ENCODE measurements at regions not wholly inside any gene's neighbourhood (a gene's known extent, or its start where the extent isn't known, plus 50 kb on each side); places are given as distances from the start of the nearest gene placed in this dataset.
"Not testable (repeated sequence)": the region's sequence is repeated elsewhere in the genome, so short reads cannot be mapped to it uniquely, and the experiment has no call there.

DNA sequence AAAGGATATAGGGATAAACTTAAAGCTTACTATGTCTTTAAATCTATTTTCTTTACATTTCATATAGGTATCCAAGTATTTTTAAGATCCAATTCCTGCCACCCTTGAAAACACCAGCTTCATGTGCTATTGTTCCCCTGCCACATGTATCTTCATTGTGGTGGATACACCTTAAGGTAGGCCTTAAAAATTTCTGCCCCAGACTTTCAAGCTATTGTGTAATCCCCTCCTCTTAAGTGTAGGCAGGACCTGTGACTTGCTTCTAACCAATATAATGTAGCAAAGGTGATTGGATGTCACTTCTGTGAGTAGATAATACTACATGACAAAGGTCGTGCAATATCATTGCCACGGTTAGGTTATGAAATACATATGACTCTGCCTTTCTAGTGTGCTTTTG is 119.5 kb downstream of the RAD51AP2 start:
- Mint-ChIP-seq H3K27me3 (no peaks in the 10 kb centered on the region), H3K4me1 (no peaks in the 10 kb centered on the region), H3K27ac (no peak overlapping the region), H3K4me3 (no peak overlapping the region), H3K36me3 (peaks cover 0 to 3% of the 10 kb centered on the region in 2 donors), H3K9me3 (peaks cover 5 to 6% of the 10 kb centered on the region in 2 donors)
- ATAC-seq (replicated peaks) (no peak), DNase-seq (no peak)

GRCh38 chr2:17388798-17389197 is 129.4 kb downstream of the RAD51AP2 start:
- H3K4me3 Mint-ChIP-seq: no peak overlapping the region
- DNase-seq (no peak), ATAC-seq (replicated peaks) (no peak)
- H3K27ac Mint-ChIP-seq: no peak overlapping the region
- H3K36me3 Mint-ChIP-seq: no peaks in the 10 kb centered on the region
- peaks cover 5 to 8% of the 10 kb centered on the region in 2 donors for H3K9me3 Mint-ChIP-seq
- H3K4me1 Mint-ChIP-seq: no peaks in the 10 kb centered on the region
- H3K27me3 Mint-ChIP-seq: no peaks in the 10 kb centered on the region

GRCh38 chr2:17387591-17387990 is 130.6 kb downstream of the RAD51AP2 start:
- ATAC-seq (replicated peaks): no peak
- DNase-seq: no peak
- Mint-ChIP-seq H3K27ac (no peak overlapping the region), H3K36me3 (no peaks in the 10 kb centered on the region), H3K4me1 (no peaks in the 10 kb centered on the region), H3K4me3 (no peak overlapping the region), H3K9me3 (peaks cover 3 to 4% of the 10 kb centered on the region in 2 donors), H3K27me3 (no peaks in the 10 kb centered on the region)

- Mint-ChIP-seq H3K27ac (no peak overlapping the region), H3K36me3 (no peaks in the 10 kb centered on the region), H3K4me3 (no peak overlapping the region), H3K27me3 (no peaks in the 10 kb centered on the region), H3K4me1 (no peaks in the 10 kb centered on the region), H3K9me3 (peaks cover 1 to 4% of the 10 kb centered on the region in 2 donors)
- no peak for ATAC-seq (replicated peaks)
- no peak for DNase-seq
These were observed 131.5 kb downstream of the RAD51AP2 start for GRCh38 chr2:17386771-17387170.

- no peak overlapping the region for H3K4me3 Mint-ChIP-seq
- H3K27me3 Mint-ChIP-seq: peaks cover 0 to 6% of the 10 kb centered on the region in 2 donors
- ATAC-seq (replicated peaks) (no peak), DNase-seq (no peak)
- no peaks in the 10 kb centered on the region for H3K4me1 Mint-ChIP-seq
- H3K36me3 Mint-ChIP-seq: no peaks in the 10 kb centered on the region
- peaks cover 3 to 4% of the 10 kb centered on the region in 2 donors for H3K9me3 Mint-ChIP-seq
- H3K27ac Mint-ChIP-seq: no peak overlapping the region
These were observed 138.2 kb downstream of the RAD51AP2 start for GRCh38 chr2:17380003-17380402.

DNA sequence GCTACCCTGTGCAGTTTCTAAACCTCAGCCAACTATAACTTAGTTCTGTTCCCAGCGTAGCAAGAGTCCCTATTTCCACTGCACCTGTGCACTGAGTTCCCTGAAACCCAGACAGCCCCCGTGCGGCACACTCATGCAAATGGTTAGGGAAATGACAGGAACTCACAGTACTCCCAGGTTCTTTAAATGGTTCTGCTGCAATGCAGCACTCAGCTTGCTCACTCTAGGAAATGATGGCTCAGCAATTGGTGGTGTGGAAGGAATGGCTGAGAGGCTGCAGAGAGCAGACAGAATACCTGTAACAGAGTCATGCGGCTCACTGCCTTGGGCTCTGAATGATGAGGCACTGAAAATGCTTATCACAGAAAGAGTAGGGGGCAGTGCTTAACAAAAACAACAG is 143.0 kb downstream of the RAD51AP2 start:
- peaks cover 3 to 7% of the 10 kb centered on the region in 2 donors for H3K9me3 Mint-ChIP-seq
- no peaks in the 10 kb centered on the region for H3K4me1 Mint-ChIP-seq
- peaks cover 3 to 5% of the 10 kb centered on the region in 2 donors for H3K27me3 Mint-ChIP-seq
- no peak overlapping the region for H3K4me3 Mint-ChIP-seq
- no peaks in the 10 kb centered on the region for H3K36me3 Mint-ChIP-seq
- no peak overlapping the region for H3K27ac Mint-ChIP-seq
- no peak for ATAC-seq (replicated peaks)
- DNase-seq: no peak

DNA sequence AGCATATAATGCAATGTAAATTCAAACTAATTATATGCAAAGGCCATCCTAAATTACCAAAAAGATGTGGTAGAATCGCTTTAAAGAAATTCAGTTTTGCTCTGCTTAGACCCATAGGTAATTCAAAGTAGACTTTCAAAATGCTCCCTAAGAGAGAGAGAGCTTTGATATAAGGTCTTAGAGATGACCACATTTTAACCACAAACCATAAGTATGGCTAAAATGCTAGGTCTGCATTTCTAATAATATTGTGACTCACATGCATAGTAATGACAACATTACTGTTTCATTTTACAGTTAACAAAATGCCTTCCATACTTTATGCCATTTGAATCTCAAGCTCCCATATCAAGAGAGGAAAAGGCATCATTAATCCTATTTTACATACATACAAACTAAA is 144.5 kb downstream of the RAD51AP2 start:
- Mint-ChIP-seq H3K4me3 (no peak overlapping the region), H3K27me3 (peaks cover 0 to 3% of the 10 kb centered on the region in 2 donors), H3K4me1 (no peaks in the 10 kb centered on the region), H3K9me3 (peaks cover 0 to 7% of the 10 kb centered on the region in 2 donors), H3K36me3 (no peaks in the 10 kb centered on the region), H3K27ac (no peak overlapping the region)
- no peak for ATAC-seq (replicated peaks)
- DNase-seq: no peak

DNA sequence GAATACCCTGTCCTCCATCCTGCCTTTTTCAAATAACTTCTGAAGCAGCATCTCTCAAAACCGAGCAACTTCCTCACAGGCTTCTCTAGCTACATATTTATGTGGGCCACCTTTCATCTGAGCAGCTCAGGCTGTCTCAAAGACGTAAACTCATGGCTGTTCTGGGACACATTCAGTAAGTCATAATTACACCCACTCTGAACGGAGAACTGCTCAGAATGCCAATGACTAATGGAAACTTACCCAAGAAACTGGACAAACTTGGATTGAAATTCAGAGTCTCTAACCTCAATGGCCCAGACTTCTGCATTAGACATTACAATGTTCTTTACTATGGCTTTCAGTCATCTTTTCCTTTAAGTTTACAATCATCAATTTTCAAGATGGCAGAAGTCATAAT is 145.2 kb downstream of the RAD51AP2 start:
- H3K27me3 Mint-ChIP-seq: peaks cover 0 to 3% of the 10 kb centered on the region in 2 donors
- no peaks in the 10 kb centered on the region for H3K4me1 Mint-ChIP-seq
- H3K36me3 Mint-ChIP-seq: no peaks in the 10 kb centered on the region
- no peak overlapping the region for H3K4me3 Mint-ChIP-seq
- H3K27ac Mint-ChIP-seq: no peak overlapping the region
- H3K9me3 Mint-ChIP-seq: peaks cover 0 to 7% of the 10 kb centered on the region in 2 donors
- DNase-seq: no peak
- no peak for ATAC-seq (replicated peaks)

- Mint-ChIP-seq H3K36me3 (no peaks in the 10 kb centered on the region), H3K27ac (no peak overlapping the region), H3K27me3 (no peaks in the 10 kb centered on the region), H3K9me3 (peaks cover 6 to 13% of the 10 kb centered on the region in 2 donors), H3K4me1 (no peaks in the 10 kb centered on the region), H3K4me3 (no peak overlapping the region)
- ATAC-seq (replicated peaks): no peak
- DNase-seq: no peak
These were observed 154.4 kb downstream of the RAD51AP2 start for GRCh38 chr2:17363846-17364245.

GRCh38 chr2:17362956-17363355 is 155.3 kb downstream of the RAD51AP2 start:
- H3K4me3 Mint-ChIP-seq: no peak overlapping the region
- peaks cover 6 to 13% of the 10 kb centered on the region in 2 donors for H3K9me3 Mint-ChIP-seq
- DNase-seq: no peak
- no peak overlapping the region for H3K27ac Mint-ChIP-seq
- ATAC-seq (replicated peaks): no peak
- no peaks in the 10 kb centered on the region for H3K4me1 Mint-ChIP-seq
- no peaks in the 10 kb centered on the region for H3K27me3 Mint-ChIP-seq
- H3K36me3 Mint-ChIP-seq: no peaks in the 10 kb centered on the region

GRCh38 chr2:17355608-17356329 is 162.5 kb downstream of the RAD51AP2 start:
- H3K27ac Mint-ChIP-seq: no peak overlapping the region

DNA sequence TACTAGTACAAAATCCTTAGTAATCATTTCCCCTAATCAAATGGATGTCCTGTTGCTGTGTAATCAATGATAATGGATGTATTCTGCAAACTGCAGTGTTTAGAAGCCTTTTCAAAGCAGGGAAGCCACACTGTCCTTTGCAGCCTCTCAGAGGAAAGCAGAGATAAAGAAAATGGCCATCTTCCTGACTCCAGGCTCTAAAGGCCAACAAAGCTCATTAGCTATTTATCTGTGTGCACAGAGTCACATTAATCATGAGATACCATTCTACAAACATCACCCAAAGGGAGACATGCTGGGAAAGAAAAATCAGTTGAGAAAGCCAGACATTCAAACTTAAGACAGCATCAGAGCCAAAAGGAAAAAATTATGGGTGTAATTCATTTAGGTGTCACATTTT is 165.0 kb downstream of the RAD51AP2 start:
- Mint-ChIP-seq H3K4me1 (no peaks in the 10 kb centered on the region), H3K27me3 (peaks cover 0 to 3% of the 10 kb centered on the region in 2 donors), H3K27ac (no peak overlapping the region), H3K9me3 (peaks cover 4 to 5% of the 10 kb centered on the region in 2 donors), H3K36me3 (no peaks in the 10 kb centered on the region), H3K4me3 (no peak overlapping the region)
- ATAC-seq (replicated peaks): no peak
- DNase-seq: no peak

More at GRCh38 chr2:17355608-17356329, 162.5 kb downstream of the RAD51AP2 start:
- Mint-ChIP-seq H3K27me3 (no peaks in the 10 kb centered on the region), H3K36me3 (no peaks in the 10 kb centered on the region), H3K9me3 (peaks cover 4 to 6% of the 10 kb centered on the region in 2 donors), H3K4me1 (no peaks in the 10 kb centered on the region), H3K4me3 (no peak overlapping the region)
- no peak for ATAC-seq (replicated peaks)
- no peak for DNase-seq

DNA sequence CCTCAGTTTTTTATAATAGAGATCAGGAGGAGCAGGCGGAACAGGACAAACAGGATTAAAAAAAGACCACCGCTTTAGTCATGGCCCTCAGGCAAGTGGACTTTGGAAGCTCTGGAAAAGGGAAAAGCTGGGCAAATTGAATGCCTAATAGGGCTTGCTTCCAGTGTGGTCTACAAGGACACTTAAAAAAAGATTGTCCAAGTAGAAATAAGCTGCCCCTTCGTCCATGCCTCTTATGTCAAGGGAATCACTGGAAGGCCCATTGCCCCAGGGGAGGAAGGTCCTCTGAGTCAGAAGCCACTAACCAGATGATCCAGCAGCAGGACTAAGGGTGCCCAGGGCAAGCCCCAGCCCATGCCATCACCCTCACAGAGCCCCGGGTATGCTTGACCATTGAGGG is 175.5 kb downstream of the RAD51AP2 start:
- not testable (repeated sequence) for H3K27ac Mint-ChIP-seq, DNase-seq, H3K36me3 Mint-ChIP-seq

DNA sequence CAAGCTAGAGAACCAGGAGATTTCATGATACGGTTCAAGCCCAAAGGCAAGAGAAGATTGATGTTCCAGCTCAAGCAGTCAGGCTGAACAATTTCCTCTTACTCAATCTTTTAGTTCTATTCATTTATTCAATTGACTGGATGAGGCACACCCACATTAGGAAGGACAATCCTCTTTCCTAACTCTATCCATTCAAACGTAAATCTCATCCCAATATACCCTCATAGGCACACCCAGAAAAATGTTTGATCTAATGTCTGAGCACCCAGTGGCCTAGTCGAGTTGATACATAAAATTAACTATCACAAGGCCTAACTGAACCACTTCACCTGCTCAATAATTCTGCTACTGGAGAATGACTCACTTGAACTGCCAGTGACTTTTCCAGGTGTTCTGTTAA is 180.7 kb downstream of the RAD51AP2 start:
- Mint-ChIP-seq H3K27ac (no peak overlapping the region), H3K27me3 (peaks cover 0 to 5% of the 10 kb centered on the region in 2 donors), H3K4me1 (no peaks in the 10 kb centered on the region), H3K4me3 (no peak overlapping the region), H3K36me3 (no peaks in the 10 kb centered on the region), H3K9me3 (peaks cover 0 to 1% of the 10 kb centered on the region in 2 donors)
- ATAC-seq (replicated peaks) (no peak), DNase-seq (no peak)

More for the DNA sequence above, 175.5 kb downstream of the RAD51AP2 start:
- not testable (repeated sequence) for H3K4me1 Mint-ChIP-seq; H3K4me3 Mint-ChIP-seq; H3K9me3 Mint-ChIP-seq; ATAC-seq (replicated peaks); H3K27me3 Mint-ChIP-seq

DNA sequence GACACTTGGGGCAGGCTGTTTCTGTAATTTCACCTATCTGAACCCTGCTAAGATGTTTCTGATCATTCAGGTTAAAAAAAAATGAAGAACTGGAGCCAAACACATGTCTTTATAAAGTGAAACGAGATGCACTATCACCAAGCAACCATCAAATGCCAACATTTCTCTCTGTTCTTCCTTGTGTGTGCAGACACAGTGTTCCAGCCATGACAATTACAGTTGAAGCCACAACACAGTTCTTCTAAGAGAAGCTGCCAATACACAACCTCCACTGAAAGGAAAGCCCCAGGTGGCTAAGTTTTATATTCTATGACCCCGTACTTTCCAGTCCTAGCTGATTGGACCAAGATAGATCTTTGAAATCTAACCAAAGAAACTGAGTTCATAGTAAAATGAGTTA is 181.8 kb downstream of the RAD51AP2 start:
- Mint-ChIP-seq H3K36me3 (no peaks in the 10 kb centered on the region), H3K4me3 (no peak overlapping the region), H3K4me1 (no peaks in the 10 kb centered on the region), H3K27me3 (peaks cover 0 to 5% of the 10 kb centered on the region in 2 donors), H3K9me3 (peaks cover 0 to 1% of the 10 kb centered on the region in 2 donors), H3K27ac (no peak overlapping the region)
- DNase-seq: no peak
- ATAC-seq (replicated peaks): no peak
